Astrocyte (in vitro differentiated cells and primary cell): ENCODE measurements at regions not wholly inside any gene's neighbourhood (a gene's known extent, or its start where the extent isn't known, plus 50 kb on each side); places are given as distances from the start of the nearest gene placed in this dataset.
"Not testable (repeated sequence)": the region's sequence is repeated elsewhere in the genome, so short reads cannot be mapped to it uniquely, and the experiment has no call there.

ENCODE experiments used
- CTCF ChIP-seq: IDR thresholded peaks from 2 replicates; pipeline ENCODE4 v1.5.1; 2011; ENCODE audit warnings: low read depth, mild to moderate bottlenecking, inconsistent platforms, low read length, moderate library complexity; ENCODE audit not compliant: insufficient read depth
- EZH2 ChIP-seq: IDR thresholded peaks from 2 replicates; pipeline ENCODE4 v1.6.1; 2012; ENCODE audit warnings: mild to moderate bottlenecking, low read length, inconsistent platforms; ENCODE audit not compliant: insufficient read depth

GRCh38 chr17:70746574-70746973, 577.2 kb downstream of the KCNJ2 start:
- not testable (repeated sequence) for TF ChIP-seq EZH2, CTCF
